SJCRH30 (cell line): ENCODE measurements at regions not wholly inside any gene's neighbourhood (a gene's known extent, or its start where the extent isn't known, plus 50 kb on each side); places are given as distances from the start of the nearest gene placed in this dataset.
"Not testable (repeated sequence)": the region's sequence is repeated elsewhere in the genome, so short reads cannot be mapped to it uniquely, and the experiment has no call there.

Experiments
- DNase-seq, 2 experiments: peaks; one replicate each; pipeline ENCODE4 v3.0.0-alpha.2; 2015 to 2020
- H3K27ac ChIP-seq: fragments of 250-450 bp; sonication (Bioruptor Pico); 2 replicates; pipeline ENCODE4 v1.5.1; 2020; ENCODE audit warnings: mild to moderate bottlenecking, moderate library complexity
- H3K27me3 ChIP-seq: fragments of 250-450 bp; sonication (Bioruptor Pico); 2 replicates; pipeline ENCODE4 v1.5.1; 2020; ENCODE audit warnings: mild to moderate bottlenecking, moderate library complexity
- H3K36me3 ChIP-seq: fragments of 250-450 bp; sonication (Bioruptor Pico); 2 replicates; pipeline ENCODE4 v1.5.1; 2020; ENCODE audit warnings: mild to moderate bottlenecking, moderate library complexity
- H3K4me1 ChIP-seq: fragments of 250-450 bp; sonication (Bioruptor Pico); 2 replicates; pipeline ENCODE4 v1.5.1; 2020; ENCODE audit warnings: mild to moderate bottlenecking, moderate library complexity
- H3K4me3 ChIP-seq: fragments of 250-450 bp; sonication (Bioruptor Pico); 2 replicates; pipeline ENCODE4 v1.5.1; 2020; ENCODE audit warnings: mild to moderate bottlenecking, moderate library complexity
- H3K9me3 ChIP-seq: fragments of 250-450 bp; sonication (Bioruptor Pico); replicated peaks from 2 replicates; pipeline ENCODE4 v1.5.1; 2020; ENCODE audit warnings: mild to moderate bottlenecking, moderate library complexity

DNA sequence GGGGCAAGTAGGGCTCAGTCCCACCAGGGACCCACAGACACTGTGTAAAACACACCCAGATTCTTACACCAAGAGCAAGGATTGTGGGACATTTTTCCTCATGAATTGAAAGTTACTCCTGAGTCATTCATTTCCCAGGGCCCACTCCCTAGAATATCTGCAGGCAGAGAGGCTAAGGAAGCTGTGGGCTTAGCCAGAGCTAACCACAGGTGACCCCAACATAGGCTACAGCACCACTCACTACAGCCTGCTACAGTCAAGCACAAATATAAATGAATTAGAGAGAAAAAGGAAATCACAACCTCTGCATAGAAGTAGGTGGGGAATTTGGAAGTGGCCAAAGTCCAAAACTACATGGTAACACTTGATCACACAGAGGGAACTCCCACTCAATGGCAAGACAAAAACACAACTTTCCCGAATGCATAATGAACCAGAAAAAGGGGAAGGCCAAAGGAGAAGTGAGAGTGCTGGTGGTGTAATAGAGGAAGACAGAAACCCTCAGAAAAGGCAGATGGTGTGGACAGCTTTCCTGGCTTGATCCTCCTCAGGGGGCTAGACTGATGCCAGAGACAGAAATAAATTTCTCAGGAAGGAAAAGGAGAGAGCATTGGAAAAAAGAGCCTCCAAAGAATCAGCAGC lies 812.6 kb upstream of the AMELY start:
- Histone ChIP-seq H3K4me1 (no peaks in the 10 kb centered on the region), H3K27ac (no peak overlapping the region)
- DNase-seq, result no peak

DNA sequence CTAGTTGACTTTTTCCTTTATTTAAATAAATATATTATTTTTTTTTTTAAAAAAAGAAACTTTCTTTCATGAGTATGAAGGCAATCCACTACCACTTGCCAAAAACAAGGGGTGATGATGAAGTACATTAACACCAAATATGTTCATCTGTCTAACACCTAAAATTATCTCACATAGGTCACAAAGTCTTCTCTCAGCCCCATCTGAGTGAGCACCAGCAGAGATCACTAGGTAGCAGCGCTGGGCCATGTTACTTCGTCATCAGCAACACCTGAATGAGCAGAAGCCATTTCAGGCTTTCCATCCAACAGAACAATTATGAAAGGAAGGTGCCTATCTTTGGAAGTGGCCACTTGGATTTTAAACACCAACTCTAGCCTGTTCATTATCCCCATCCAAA lies 811.6 kb upstream of the AMELY start:
- Histone ChIP-seq H3K4me1 (no peaks in the 10 kb centered on the region), H3K4me3 (no peak overlapping the region), H3K27me3 (no peaks in the 10 kb centered on the region), H3K36me3 (no peaks in the 10 kb centered on the region), H3K27ac (no peak overlapping the region), H3K9me3 (no peaks in the 10 kb centered on the region)
- DNase-seq, result no peak

More for the DNA sequence above, 812.6 kb upstream of the AMELY start:
- Histone ChIP-seq H3K9me3 (no peaks in the 10 kb centered on the region), H3K4me3 (no peak overlapping the region), H3K36me3 (no peaks in the 10 kb centered on the region), H3K27me3 (no peaks in the 10 kb centered on the region)

GRCh38 chrY:7722566-7722965 lies 811.0 kb upstream of the AMELY start:
- no peak for DNase-seq
- Histone ChIP-seq H3K27me3 (no peaks in the 10 kb centered on the region), H3K36me3 (no peaks in the 10 kb centered on the region), H3K4me3 (no peak overlapping the region), H3K4me1 (no peaks in the 10 kb centered on the region), H3K9me3 (no peaks in the 10 kb centered on the region), H3K27ac (no peak overlapping the region)

DNA sequence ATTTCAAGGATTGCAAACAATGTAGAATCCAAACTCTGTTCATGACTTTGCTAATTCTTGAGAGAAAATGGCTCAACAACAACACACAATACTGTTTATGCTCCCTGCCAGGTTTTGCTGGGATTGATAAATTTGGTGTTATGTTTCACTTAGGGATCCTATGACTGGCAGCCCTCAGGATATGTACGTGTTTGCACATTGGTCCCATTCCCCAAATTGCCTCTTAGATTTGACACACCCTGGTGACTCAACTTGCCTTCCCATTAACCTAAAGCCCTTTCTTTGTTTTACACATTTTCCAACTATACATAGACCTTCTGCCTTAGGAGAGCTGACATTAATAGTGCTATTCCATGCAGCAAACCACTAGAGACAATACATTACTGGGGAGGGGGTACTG lies 809.4 kb upstream of the AMELY start:
- Histone ChIP-seq H3K9me3 (no peaks in the 10 kb centered on the region), H3K4me3 (no peak overlapping the region), H3K27ac (no peak overlapping the region), H3K4me1 (no peaks in the 10 kb centered on the region), H3K36me3 (no peaks in the 10 kb centered on the region), H3K27me3 (no peaks in the 10 kb centered on the region)
- no peak for DNase-seq

- H3K27ac ChIP-seq, result no peak overlapping the region
- no peak overlapping the region for H3K4me3 ChIP-seq
- no peak for DNase-seq
- no peaks in the 10 kb centered on the region for H3K27me3 ChIP-seq
- no peaks in the 10 kb centered on the region for H3K36me3 ChIP-seq
- H3K9me3 ChIP-seq, result no peaks in the 10 kb centered on the region
- no peaks in the 10 kb centered on the region for H3K4me1 ChIP-seq
These were observed 807.7 kb upstream of the AMELY start for GRCh38 chrY:7719271-7719670.

- no peak for DNase-seq
- Histone ChIP-seq H3K36me3 (no peaks in the 10 kb centered on the region), H3K27me3 (no peaks in the 10 kb centered on the region), H3K27ac (no peak overlapping the region), H3K9me3 (no peaks in the 10 kb centered on the region), H3K4me3 (no peak overlapping the region), H3K4me1 (no peaks in the 10 kb centered on the region)
These were observed 807.1 kb upstream of the AMELY start for GRCh38 chrY:7718626-7719025.

DNA sequence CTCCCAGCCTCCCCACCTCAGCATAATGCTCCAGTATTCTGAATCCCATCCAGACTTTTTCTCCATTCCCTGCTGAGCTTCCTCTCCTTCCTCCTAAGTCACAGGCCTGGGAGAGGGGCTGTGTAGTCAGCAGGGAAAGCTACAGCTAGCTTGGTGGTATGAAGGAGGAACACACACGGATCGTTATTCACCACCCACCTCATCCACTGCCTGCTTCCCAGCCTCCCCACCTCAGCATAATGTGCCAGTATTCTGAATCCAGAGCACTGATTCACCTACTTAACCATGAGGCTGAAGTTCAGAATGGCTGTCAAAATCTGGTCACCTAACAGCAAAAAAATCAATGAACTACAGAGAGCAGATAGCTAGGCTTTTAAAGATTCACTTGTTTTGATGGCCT lies 806.6 kb upstream of the AMELY start:
- H3K4me1 ChIP-seq, result no peaks in the 10 kb centered on the region
- DNase-seq, result no peak
- no peaks in the 10 kb centered on the region for H3K9me3 ChIP-seq
- no peaks in the 10 kb centered on the region for H3K27me3 ChIP-seq
- no peak overlapping the region for H3K4me3 ChIP-seq
- H3K27ac ChIP-seq, result no peak overlapping the region
- no peaks in the 10 kb centered on the region for H3K36me3 ChIP-seq

DNA sequence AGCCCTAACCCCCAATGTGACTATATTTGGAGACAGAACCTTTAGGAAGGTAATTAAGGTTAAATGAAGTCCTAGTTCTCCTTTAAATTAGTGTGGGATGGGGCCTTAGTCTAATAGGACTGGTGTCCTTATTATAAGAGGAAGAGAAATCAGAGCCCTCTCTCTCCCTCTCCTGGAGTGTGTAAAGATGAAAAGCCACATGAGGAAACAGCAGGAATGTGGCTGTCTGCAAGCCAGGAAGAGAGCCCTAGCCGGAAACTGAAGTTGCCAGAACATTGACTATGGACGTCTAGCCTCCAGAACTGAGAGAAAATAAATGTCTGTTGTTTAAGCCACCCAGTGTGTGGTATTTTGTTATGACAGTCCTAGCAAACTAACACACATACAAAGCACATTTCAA lies 802.9 kb upstream of the AMELY start:
- no peak overlapping the region for H3K4me3 ChIP-seq
- no peaks in the 10 kb centered on the region for H3K27me3 ChIP-seq
- no peaks in the 10 kb centered on the region for H3K36me3 ChIP-seq
- no peak for DNase-seq
- H3K9me3 ChIP-seq, result no peaks in the 10 kb centered on the region
- no peaks in the 10 kb centered on the region for H3K4me1 ChIP-seq
- no peak overlapping the region for H3K27ac ChIP-seq

GRCh38 chrY:7713738-7714137 lies 802.2 kb upstream of the AMELY start:
- H3K9me3 ChIP-seq, H3K27ac ChIP-seq, H3K27me3 ChIP-seq, H3K4me1 ChIP-seq, H3K36me3 ChIP-seq, DNase-seq, H3K4me3 ChIP-seq: not testable (repeated sequence)

GRCh38 chrY:7712289-7712688 lies 800.7 kb upstream of the AMELY start:
- Histone ChIP-seq H3K36me3 (no peaks in the 10 kb centered on the region), H3K4me3 (no peak overlapping the region), H3K4me1 (no peaks in the 10 kb centered on the region), H3K27me3 (no peaks in the 10 kb centered on the region), H3K27ac (no peak overlapping the region), H3K9me3 (no peaks in the 10 kb centered on the region)
- no peak for DNase-seq

DNA sequence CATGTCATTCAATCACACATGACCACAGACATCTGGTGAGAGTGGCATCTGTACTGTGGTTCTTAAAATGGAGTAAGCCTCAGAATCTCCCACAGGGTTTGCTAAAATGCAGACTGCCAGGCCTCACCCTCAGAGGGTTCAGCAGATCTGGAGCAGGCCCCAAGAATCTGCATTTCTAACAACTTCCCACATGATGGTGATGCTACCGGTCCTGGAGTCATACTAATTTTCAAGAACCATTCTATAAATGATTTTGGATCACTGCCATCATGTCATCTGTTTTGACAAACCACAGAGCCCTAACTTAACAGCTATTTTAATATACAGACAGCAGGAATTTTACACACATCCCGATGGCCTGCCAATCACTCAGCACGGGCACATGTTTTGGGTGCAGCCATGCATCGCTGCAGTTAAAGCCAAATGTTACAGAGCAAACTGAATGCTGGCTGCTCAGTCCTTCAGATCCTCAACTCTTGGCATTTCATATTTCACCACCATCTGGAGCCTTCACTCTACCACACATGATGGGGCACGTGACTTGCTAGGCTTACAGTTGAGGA lies 792.1 kb upstream of the AMELY start:
- no peaks in the 10 kb centered on the region for H3K4me1 ChIP-seq
- no peaks in the 10 kb centered on the region for H3K27me3 ChIP-seq
- H3K36me3 ChIP-seq, result no peaks in the 10 kb centered on the region
- H3K27ac ChIP-seq, result no peak overlapping the region
- H3K9me3 ChIP-seq, result no peaks in the 10 kb centered on the region
- DNase-seq, result no peak
- H3K4me3 ChIP-seq, result no peak overlapping the region

- Histone ChIP-seq H3K4me3 (no peak overlapping the region), H3K27me3 (no peaks in the 10 kb centered on the region), H3K36me3 (no peaks in the 10 kb centered on the region), H3K4me1 (no peaks in the 10 kb centered on the region), H3K9me3 (no peaks in the 10 kb centered on the region), H3K27ac (no peak overlapping the region)
- no peak for DNase-seq
These were observed 790.9 kb upstream of the AMELY start for GRCh38 chrY:7702481-7702880.

- Histone ChIP-seq H3K9me3 (no peaks in the 10 kb centered on the region), H3K27ac (no peak overlapping the region), H3K27me3 (no peaks in the 10 kb centered on the region), H3K4me1 (no peaks in the 10 kb centered on the region), H3K4me3 (no peak overlapping the region), H3K36me3 (no peaks in the 10 kb centered on the region)
- no peak for DNase-seq
These were observed 790.1 kb upstream of the AMELY start for GRCh38 chrY:7701676-7702075.

DNA sequence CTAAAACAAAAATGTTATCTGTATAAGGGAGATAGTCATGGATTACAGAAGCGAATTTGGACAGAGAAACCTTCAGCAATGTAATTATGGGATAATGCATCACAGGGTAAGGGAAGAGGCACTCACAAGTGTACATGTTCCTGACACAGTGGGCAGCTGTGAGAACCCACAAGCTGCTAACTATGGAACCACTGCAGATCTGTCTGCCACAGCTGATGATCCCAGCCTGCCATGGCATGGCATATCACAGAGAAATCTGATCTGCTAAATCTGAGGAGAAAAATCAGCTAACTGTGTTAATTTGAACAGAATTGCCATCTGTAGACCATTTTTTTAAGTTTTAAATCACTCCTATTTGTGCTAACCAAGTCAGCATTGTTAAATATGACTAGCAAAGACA lies 786.0 kb upstream of the AMELY start:
- Histone ChIP-seq H3K27ac (no peak overlapping the region), H3K4me3 (no peak overlapping the region), H3K4me1 (no peaks in the 10 kb centered on the region), H3K36me3 (no peaks in the 10 kb centered on the region), H3K27me3 (no peaks in the 10 kb centered on the region), H3K9me3 (no peaks in the 10 kb centered on the region)
- peak in 1 of 2 experiments; percentile 4 for DNase-seq

DNA sequence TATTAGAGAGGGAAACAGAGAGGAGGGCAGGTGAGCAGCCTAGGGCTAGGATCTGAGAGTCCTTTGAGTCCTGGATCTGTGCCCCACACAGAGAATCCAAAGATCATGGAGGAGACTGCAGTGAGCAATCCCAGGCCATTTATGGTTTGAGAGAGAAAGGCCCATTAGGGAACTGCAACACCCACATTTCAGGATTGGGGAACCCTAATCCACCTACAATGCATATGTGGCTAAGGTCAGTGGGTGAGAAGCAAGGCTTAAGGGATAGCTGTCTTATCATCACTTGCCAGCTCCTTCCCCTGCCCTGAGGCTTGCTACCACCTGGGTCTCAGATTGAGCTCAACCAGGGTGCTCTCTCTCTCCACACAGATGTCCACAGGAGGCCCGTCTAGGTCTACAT lies 781.1 kb upstream of the AMELY start:
- Histone ChIP-seq H3K27me3 (no peaks in the 10 kb centered on the region), H3K9me3 (no peaks in the 10 kb centered on the region), H3K27ac (no peak overlapping the region), H3K4me3 (no peak overlapping the region), H3K36me3 (no peaks in the 10 kb centered on the region), H3K4me1 (no peaks in the 10 kb centered on the region)
- DNase-seq, result no peak

GRCh38 chrY:7687086-7687485 lies 775.5 kb upstream of the AMELY start:
- Histone ChIP-seq H3K4me1 (no peaks in the 10 kb centered on the region), H3K4me3 (no peak overlapping the region), H3K27ac (no peak overlapping the region), H3K27me3 (no peaks in the 10 kb centered on the region), H3K9me3 (no peaks in the 10 kb centered on the region), H3K36me3 (no peaks in the 10 kb centered on the region)
- DNase-seq, result no peak
